SK-N-SH (cell line): ENCODE measurements at regions not wholly inside any gene's neighbourhood (a gene's known extent, or its start where the extent isn't known, plus 50 kb on each side); places are given as distances from the start of the nearest gene placed in this dataset.

Experiments used
- CTCF ChIA-PET: fragments of 300-600, 350-600 bp; formaldehyde crosslinking; extraction: SDS; loops from one replicate; lab custom pipeline; 2021; lab: Yijun Ruan, JAX
- POLR2A ChIA-PET: fragments of 350-600 bp; sonication (Branson Sonifier 250); formaldehyde crosslinking; extraction: SDS; loops from one replicate; lab custom pipeline; 2020; ENCODE audit warnings: antibody characterized with exemption, inconsistent platforms; lab: Yijun Ruan, JAX
- DNase-seq: peaks from one replicate; pipeline ENCODE4 v3.0.0; 2012
- H2AFZ ChIP-seq: fragments of 200-600 bp; sonication (generic); 2 replicates; pipeline ENCODE4 v1.8.1; 2016; ENCODE audit warnings: antibody characterized with exemption, mild to moderate bottlenecking, low read depth
- H3F3A ChIP-seq: fragments of 200-600 bp; sonication (generic); replicated peaks from 2 replicates; pipeline ENCODE3; 2016; ENCODE audit warnings: antibody characterized with exemption, mild to moderate bottlenecking; ENCODE audit not compliant: insufficient read depth
- H3K27ac ChIP-seq, 2 experiments: fragments of 200-500 bp in 1 of 2; fragments of 200-600 bp in 1 of 2; sonication (Bioruptor generic) in 1 of 2; sonication (generic), shearing (Covaris generic) in 1 of 2; 2 replicates each; pipeline versions ENCODE4 v1.5.1 to v1.6.1; 2014 to 2016; ENCODE audit warnings: low read depth in 2 of 2, inconsistent platforms in 1 of 2, low read length in 1 of 2, mild to moderate bottlenecking in 1 of 2, mixed read lengths in 1 of 2
- H3K27me3 ChIP-seq: fragments of 200-600 bp; sonication (generic), shearing (Covaris generic); 2 replicates; pipeline ENCODE4 v1.6.1; 2016; ENCODE audit warnings: mixed run types; ENCODE audit not compliant: insufficient read depth
- H3K36me3 ChIP-seq, 2 experiments: fragments of 200-500 bp in 1 of 2; fragments of 200-600 bp in 1 of 2; sonication (Bioruptor generic) in 1 of 2; sonication (generic) in 1 of 2; replicated peaks in 1 of 2; 2 replicates each; pipeline versions ENCODE3 to v1.5.1; 2014 to 2016; ENCODE audit warnings: low read length in 1 of 2, mild to moderate bottlenecking in 1 of 2; ENCODE audit not compliant: insufficient read depth in 2 of 2, control insufficient read depth in 1 of 2
- H3K4me1 ChIP-seq, 2 experiments: fragments of 200-500 bp in 1 of 2; fragments of 200-600 bp in 1 of 2; sonication (Bioruptor generic) in 1 of 2; sonication (generic), shearing (Covaris generic) in 1 of 2; 2 replicates each; pipeline versions ENCODE4 v1.5.1 to v1.6.1; 2014 to 2016; ENCODE audit warnings: low read depth in 1 of 2, low read length in 1 of 2, mixed run types in 1 of 2; ENCODE audit not compliant: insufficient read depth in 2 of 2, control insufficient read depth in 1 of 2
- H3K4me2 ChIP-seq: fragments of 200-600 bp; sonication (generic), shearing (Covaris generic); 2 replicates; pipeline ENCODE4 v1.6.1; 2017; ENCODE audit warnings: mixed run types
- H3K4me3 ChIP-seq, 2 experiments: fragments of 200-500 bp in 1 of 2; fragments of 200-600 bp in 1 of 2; sonication (Bioruptor generic) in 1 of 2; sonication (generic), shearing (Covaris generic) in 1 of 2; 2 replicates each; pipeline versions ENCODE4 v1.5.1 to v1.8.1; 2014 to 2016; ENCODE audit warnings: low read depth in 2 of 2, inconsistent platforms in 1 of 2, low read length in 1 of 2, mild to moderate bottlenecking in 1 of 2, mixed read lengths in 1 of 2, moderate library complexity in 1 of 2
- H3K79me2 ChIP-seq: fragments of 200-600 bp; sonication (generic); 2 replicates; pipeline ENCODE4 v1.8.1; 2017; ENCODE audit warnings: mild to moderate bottlenecking; ENCODE audit not compliant: insufficient read depth
- H3K9ac ChIP-seq: fragments of 200-600 bp; sonication (generic); 2 replicates; pipeline ENCODE4 v1.6.1; 2017; ENCODE audit warnings: mixed run types
- H3K9me2 ChIP-seq: fragments of 200-600 bp; sonication (generic); 2 replicates; pipeline ENCODE4 v1.6.1; 2017; ENCODE audit warnings: mixed run types
- H3K9me3 ChIP-seq: fragments of 200-600 bp; sonication (generic); 2 replicates; pipeline ENCODE4 v1.6.1; 2017; ENCODE audit warnings: mixed run types, mild to moderate bottlenecking, moderate library complexity
- H4K20me1 ChIP-seq: fragments of 200-600 bp; sonication (generic); 2 replicates; pipeline ENCODE4 v1.6.1; 2017; ENCODE audit warnings: mild to moderate bottlenecking, mixed run types; ENCODE audit not compliant: insufficient read depth
- CHD2 ChIP-seq: fragments of 150-350 bp; IDR thresholded peaks from 2 replicates; pipeline ENCODE4 v1.6.1; 2018; ENCODE audit warnings: low read length; ENCODE audit not compliant: partially characterized antibody
- ELF1 ChIP-seq: IDR thresholded peaks from 2 replicates; pipeline ENCODE4 v1.4.0; 2012
- EP300 ChIP-seq, 2 experiments: IDR thresholded peaks; 2 replicates each; pipeline versions ENCODE4 v1.4.0 to v1.6.1; 2012; ENCODE audit warnings: borderline replicate concordance in 1 of 2, low read depth in 1 of 2, low read length in 1 of 2
- EZH2phosphoT487 ChIP-seq: fragments of 200-600 bp; sonication (generic); IDR thresholded peaks from 2 replicates; pipeline ENCODE4 v1.6.1; 2017; ENCODE audit warnings: low read depth, mixed run types, mild to moderate bottlenecking, antibody characterized with exemption, moderate library complexity, borderline replicate concordance
- FOSL2 ChIP-seq: IDR thresholded peaks from 2 replicates; pipeline ENCODE4 v1.4.0; 2012; ENCODE audit warnings: low read depth, mild to moderate bottlenecking, moderate library complexity, borderline replicate concordance
- FOXM1 ChIP-seq: IDR thresholded peaks from 2 replicates; pipeline ENCODE4 v1.4.0; 2012; ENCODE audit warnings: low read depth, mild to moderate bottlenecking
- JUND ChIP-seq: IDR thresholded peaks from 2 replicates; pipeline ENCODE4 v1.4.0; 2012
- MEF2A ChIP-seq: IDR thresholded peaks from 2 replicates; pipeline ENCODE4 v1.4.0; 2012; ENCODE audit warnings: low read depth, borderline replicate concordance
- MXI1 ChIP-seq: IDR thresholded peaks from 2 replicates; pipeline ENCODE4 v1.6.1; 2012; ENCODE audit warnings: mild to moderate bottlenecking, low read depth, low read length, improper control_type of control experiment
- NFIC ChIP-seq: IDR thresholded peaks from 2 replicates; pipeline ENCODE4 v1.4.0; 2012; ENCODE audit warnings: borderline replicate concordance
- NRF1 ChIP-seq: IDR thresholded peaks from 2 replicates; pipeline ENCODE4 v1.6.1; 2012; ENCODE audit warnings: low read depth, mild to moderate bottlenecking, low read length
- RAD21 ChIP-seq: IDR thresholded peaks from 2 replicates; pipeline ENCODE4 v1.6.1; 2012; ENCODE audit warnings: mild to moderate bottlenecking, low read length
- RCOR1 ChIP-seq: fragments of 150-350 bp; IDR thresholded peaks from 2 replicates; pipeline ENCODE4 v1.6.1; 2017; ENCODE audit warnings: antibody characterized with exemption, low read length
- RXRA ChIP-seq: IDR thresholded peaks from 2 replicates; pipeline ENCODE4 v1.4.0; 2012; ENCODE audit warnings: low read depth, mild to moderate bottlenecking, borderline replicate concordance
- SMC3 ChIP-seq: IDR thresholded peaks from 2 replicates; pipeline ENCODE4 v1.6.1; 2012; ENCODE audit warnings: low read depth, low read length, improper control_type of control experiment
- TCF12 ChIP-seq: IDR thresholded peaks from 2 replicates; pipeline ENCODE4 v1.4.0; 2012
- YY1 ChIP-seq: IDR thresholded peaks from 2 replicates; pipeline ENCODE4 v1.4.0; 2012; ENCODE audit warnings: low read depth, mild to moderate bottlenecking
- WGBS: methylation state at CpG from one replicate; pipeline ENCODE4 v1.1.6; 2017; ENCODE audit warnings: low lambda C conversion rate; 5-methylcytosine and 5-hydroxymethylcytosine counted together
- TF ChIP-seq, protein P1 (sequence below): fragments of 200-600 bp; sonication (generic); IDR thresholded peaks from 2 replicates; pipeline ENCODE4 v1.6.1; 2017; ENCODE audit warnings: antibody characterized with exemption, mild to moderate bottlenecking, moderate library complexity
- TF ChIP-seq, protein P2 (sequence below): IDR thresholded peaks from 2 replicates; pipeline ENCODE4 v1.6.1; 2012; ENCODE audit warnings: mild to moderate bottlenecking, low read depth, low read length, moderate library complexity
- TF ChIP-seq, protein P3 (sequence below): IDR thresholded peaks from 2 replicates; pipeline ENCODE4 v1.4.0; 2012; ENCODE audit warnings: low read depth, borderline replicate concordance
- TF ChIP-seq, protein P4 (sequence below): fragments of 150-350 bp; IDR thresholded peaks from 2 replicates; pipeline ENCODE4 v1.6.1; 2017; ENCODE audit warnings: antibody characterized with exemption, low read length, low read depth, borderline replicate concordance
- TF ChIP-seq, protein P5 (sequence below): IDR thresholded peaks from 2 replicates; pipeline ENCODE4; 2012

DNA sequence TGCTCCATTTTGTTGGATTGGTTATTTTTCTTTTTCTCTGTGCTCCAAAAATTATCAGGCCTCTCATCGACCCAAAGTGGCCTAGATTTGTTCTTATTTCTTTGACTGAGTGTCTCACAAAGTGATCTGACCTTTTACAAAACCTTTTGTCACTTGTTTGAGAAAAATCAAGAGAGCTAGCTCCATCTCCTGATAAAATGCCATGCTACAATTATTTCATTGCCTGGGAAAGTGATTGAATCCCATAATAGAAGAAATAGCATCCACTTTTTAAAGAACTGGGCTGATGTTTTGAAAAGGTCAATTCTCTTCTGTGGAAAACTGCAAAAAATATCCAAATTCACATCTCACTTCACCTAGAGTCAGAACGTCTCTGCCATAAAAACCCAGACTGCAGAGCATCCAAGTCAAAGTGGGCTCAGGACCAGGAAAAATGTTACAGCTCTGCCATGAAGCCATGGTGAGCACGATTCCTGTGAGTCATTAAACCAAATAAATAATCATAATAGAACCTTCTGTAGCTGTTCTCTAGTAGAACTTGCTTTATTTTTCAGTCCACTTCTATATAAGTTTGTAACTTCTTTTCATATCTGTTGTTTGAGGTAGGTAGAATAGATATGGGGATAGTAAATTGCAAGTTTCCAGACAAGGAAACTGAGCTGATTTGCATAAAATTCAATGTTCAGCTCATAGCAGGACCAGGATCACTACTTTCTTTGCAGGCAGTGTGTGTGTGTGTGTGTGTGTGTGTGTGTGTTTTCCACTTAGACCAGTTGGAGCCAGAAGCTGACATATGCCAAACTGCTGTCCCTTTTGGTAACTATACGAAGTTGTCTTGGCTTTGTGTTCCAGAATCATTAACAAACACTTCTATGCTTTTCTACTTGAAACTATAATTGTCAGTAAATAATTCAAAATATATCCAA lies 632.5 kb upstream of the ANKRD30A start:
- Histone ChIP-seq H3K9me3 (no peaks in the 10 kb centered on the region), H3K9me2 (no peaks in the 10 kb centered on the region), H3K4me1 (peaks cover 2 to 51% of the 10 kb centered on the region in 2 experiments), H3K27me3 (no peaks in the 10 kb centered on the region), H3K79me2 (no peaks in the 10 kb centered on the region), H4K20me1 (no peaks in the 10 kb centered on the region), H2AFZ (no peak overlapping the region), H3F3A (peaks cover 67% of the 10 kb centered on the region), H3K4me2 (peak overlapping the region; percentile 41; the same call in 1 of the 2 replicates), H3K27ac (peak overlapping the region in 1 of 2 experiments; percentile 92; a peak in 3 of 4 replicates), H3K4me3 (no peak overlapping the region), H3K9ac (peak overlapping the region; percentile 38; the same call in 1 of the 2 replicates), H3K36me3 (no peaks in the 10 kb centered on the region)
- DNase-seq = no peak
- ChIA-PET POLR2A (no interaction called here), CTCF (no interaction called here)
- TF ChIP-seq, protein P1, sequence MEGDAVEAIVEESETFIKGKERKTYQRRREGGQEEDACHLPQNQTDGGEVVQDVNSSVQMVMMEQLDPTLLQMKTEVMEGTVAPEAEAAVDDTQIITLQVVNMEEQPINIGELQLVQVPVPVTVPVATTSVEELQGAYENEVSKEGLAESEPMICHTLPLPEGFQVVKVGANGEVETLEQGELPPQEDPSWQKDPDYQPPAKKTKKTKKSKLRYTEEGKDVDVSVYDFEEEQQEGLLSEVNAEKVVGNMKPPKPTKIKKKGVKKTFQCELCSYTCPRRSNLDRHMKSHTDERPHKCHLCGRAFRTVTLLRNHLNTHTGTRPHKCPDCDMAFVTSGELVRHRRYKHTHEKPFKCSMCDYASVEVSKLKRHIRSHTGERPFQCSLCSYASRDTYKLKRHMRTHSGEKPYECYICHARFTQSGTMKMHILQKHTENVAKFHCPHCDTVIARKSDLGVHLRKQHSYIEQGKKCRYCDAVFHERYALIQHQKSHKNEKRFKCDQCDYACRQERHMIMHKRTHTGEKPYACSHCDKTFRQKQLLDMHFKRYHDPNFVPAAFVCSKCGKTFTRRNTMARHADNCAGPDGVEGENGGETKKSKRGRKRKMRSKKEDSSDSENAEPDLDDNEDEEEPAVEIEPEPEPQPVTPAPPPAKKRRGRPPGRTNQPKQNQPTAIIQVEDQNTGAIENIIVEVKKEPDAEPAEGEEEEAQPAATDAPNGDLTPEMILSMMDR = peak; percentile 36
- TF ChIP-seq RCOR1 (no peak), FOSL2 (peak; percentile 39; the same call in 1 of the 2 replicates), SMC3 (no peak), RXRA (no peak), FOXM1 (no peak), JUND (0 out of 2 replicates have a peak, but pooled peaks have one; percentile 29), TCF12 (peak; percentile 26; the same call in 1 of the 2 replicates), ELF1 (no peak), NRF1 (no peak), RAD21 (0 out of 2 replicates have a peak, but pooled peaks have one; percentile 16), YY1 (no peak), CHD2 (no peak), EZH2phosphoT487 (no peak), EP300 (IDR thresholded peaks at IDR 0.05; ENCODE audit: borderline replicate concordance in 1 of 2, low read depth in 1 of 2, low read length in 1 of 2) (no peak), MXI1 (no peak), NFIC (peak; percentile 45; the same call in 1 of the 2 replicates), MEF2A (no peak)
- TF ChIP-seq, protein P2, sequence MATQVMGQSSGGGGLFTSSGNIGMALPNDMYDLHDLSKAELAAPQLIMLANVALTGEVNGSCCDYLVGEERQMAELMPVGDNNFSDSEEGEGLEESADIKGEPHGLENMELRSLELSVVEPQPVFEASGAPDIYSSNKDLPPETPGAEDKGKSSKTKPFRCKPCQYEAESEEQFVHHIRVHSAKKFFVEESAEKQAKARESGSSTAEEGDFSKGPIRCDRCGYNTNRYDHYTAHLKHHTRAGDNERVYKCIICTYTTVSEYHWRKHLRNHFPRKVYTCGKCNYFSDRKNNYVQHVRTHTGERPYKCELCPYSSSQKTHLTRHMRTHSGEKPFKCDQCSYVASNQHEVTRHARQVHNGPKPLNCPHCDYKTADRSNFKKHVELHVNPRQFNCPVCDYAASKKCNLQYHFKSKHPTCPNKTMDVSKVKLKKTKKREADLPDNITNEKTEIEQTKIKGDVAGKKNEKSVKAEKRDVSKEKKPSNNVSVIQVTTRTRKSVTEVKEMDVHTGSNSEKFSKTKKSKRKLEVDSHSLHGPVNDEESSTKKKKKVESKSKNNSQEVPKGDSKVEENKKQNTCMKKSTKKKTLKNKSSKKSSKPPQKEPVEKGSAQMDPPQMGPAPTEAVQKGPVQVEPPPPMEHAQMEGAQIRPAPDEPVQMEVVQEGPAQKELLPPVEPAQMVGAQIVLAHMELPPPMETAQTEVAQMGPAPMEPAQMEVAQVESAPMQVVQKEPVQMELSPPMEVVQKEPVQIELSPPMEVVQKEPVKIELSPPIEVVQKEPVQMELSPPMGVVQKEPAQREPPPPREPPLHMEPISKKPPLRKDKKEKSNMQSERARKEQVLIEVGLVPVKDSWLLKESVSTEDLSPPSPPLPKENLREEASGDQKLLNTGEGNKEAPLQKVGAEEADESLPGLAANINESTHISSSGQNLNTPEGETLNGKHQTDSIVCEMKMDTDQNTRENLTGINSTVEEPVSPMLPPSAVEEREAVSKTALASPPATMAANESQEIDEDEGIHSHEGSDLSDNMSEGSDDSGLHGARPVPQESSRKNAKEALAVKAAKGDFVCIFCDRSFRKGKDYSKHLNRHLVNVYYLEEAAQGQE = no peak
- TF ChIP-seq, protein P3, sequence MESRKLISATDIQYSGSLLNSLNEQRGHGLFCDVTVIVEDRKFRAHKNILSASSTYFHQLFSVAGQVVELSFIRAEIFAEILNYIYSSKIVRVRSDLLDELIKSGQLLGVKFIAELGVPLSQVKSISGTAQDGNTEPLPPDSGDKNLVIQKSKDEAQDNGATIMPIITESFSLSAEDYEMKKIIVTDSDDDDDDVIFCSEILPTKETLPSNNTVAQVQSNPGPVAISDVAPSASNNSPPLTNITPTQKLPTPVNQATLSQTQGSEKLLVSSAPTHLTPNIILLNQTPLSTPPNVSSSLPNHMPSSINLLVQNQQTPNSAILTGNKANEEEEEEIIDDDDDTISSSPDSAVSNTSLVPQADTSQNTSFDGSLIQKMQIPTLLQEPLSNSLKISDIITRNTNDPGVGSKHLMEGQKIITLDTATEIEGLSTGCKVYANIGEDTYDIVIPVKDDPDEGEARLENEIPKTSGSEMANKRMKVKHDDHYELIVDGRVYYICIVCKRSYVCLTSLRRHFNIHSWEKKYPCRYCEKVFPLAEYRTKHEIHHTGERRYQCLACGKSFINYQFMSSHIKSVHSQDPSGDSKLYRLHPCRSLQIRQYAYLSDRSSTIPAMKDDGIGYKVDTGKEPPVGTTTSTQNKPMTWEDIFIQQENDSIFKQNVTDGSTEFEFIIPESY = no peak
- TF ChIP-seq, protein P4, sequence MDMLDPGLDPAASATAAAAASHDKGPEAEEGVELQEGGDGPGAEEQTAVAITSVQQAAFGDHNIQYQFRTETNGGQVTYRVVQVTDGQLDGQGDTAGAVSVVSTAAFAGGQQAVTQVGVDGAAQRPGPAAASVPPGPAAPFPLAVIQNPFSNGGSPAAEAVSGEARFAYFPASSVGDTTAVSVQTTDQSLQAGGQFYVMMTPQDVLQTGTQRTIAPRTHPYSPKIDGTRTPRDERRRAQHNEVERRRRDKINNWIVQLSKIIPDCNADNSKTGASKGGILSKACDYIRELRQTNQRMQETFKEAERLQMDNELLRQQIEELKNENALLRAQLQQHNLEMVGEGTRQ = no peak
- TF ChIP-seq, protein P5, sequence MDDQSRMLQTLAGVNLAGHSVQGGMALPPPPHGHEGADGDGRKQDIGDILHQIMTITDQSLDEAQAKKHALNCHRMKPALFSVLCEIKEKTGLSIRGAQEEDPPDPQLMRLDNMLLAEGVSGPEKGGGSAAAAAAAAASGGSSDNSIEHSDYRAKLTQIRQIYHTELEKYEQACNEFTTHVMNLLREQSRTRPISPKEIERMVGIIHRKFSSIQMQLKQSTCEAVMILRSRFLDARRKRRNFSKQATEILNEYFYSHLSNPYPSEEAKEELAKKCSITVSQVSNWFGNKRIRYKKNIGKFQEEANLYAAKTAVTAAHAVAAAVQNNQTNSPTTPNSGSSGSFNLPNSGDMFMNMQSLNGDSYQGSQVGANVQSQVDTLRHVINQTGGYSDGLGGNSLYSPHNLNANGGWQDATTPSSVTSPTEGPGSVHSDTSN = no peak
- WGBS = 24% methylated on average over 4 of the region's 4 CpGs
